HG03066 (cell line): ENCODE measurements at regions not wholly inside any gene's neighbourhood (a gene's known extent, or its start where the extent isn't known, plus 50 kb on each side); places are given as distances from the start of the nearest gene placed in this dataset.
A peak's percentile ranks its signal among the peaks of the same experiment; 100 is the strongest.
"Not testable (repeated sequence)": the region's sequence is repeated elsewhere in the genome, so short reads cannot be mapped to it uniquely, and the experiment has no call there.

Source experiments
- ATAC-seq: cut with Tn5 transposase; IDR thresholded peaks from one replicate; pipeline ENCODE4 v1.9.1; 2021; ENCODE audit warnings: low read depth; ENCODE audit not compliant: unreplicated experiment

- ATAC-seq: no peak
Observed at GRCh38 chr6:158920311-158920905, 79.6 kb downstream of the RSPH3 start.

- ATAC-seq: no peak
Observed at GRCh38 chr6:158919865-158920264, 80.1 kb downstream of the RSPH3 start.

GRCh38 chr6:158916617-158917016 is 83.4 kb downstream of the RSPH3 start:
- ATAC-seq: no peak

- no peak for ATAC-seq
Observed at GRCh38 chr6:158914923-158915322, 85.1 kb downstream of the RSPH3 start.

- no peak for ATAC-seq
Observed at GRCh38 chr6:158913580-158913979, 86.4 kb downstream of the RSPH3 start.

- no peak for ATAC-seq
Observed at GRCh38 chr6:158912655-158913054, 87.3 kb downstream of the RSPH3 start.

GRCh38 chr6:158911746-158912480 is 88.1 kb downstream of the RSPH3 start:
- no peak for ATAC-seq

GRCh38 chr6:158910484-158911440 is 89.2 kb downstream of the RSPH3 start:
- ATAC-seq: peak; percentile 62

GRCh38 chr6:158909938-158910337 is 90.1 kb downstream of the RSPH3 start:
- ATAC-seq: no peak

- no peak for ATAC-seq
Observed at GRCh38 chr6:158908606-158909005, 89.4 kb upstream of the EZR start.

- no peak for ATAC-seq
Observed at GRCh38 chr6:158907931-158908330, 88.8 kb upstream of the EZR start.

- no peak for ATAC-seq
Observed at GRCh38 chr6:158906926-158907325, 87.8 kb upstream of the EZR start.

- ATAC-seq: no peak
Observed at GRCh38 chr6:158905277-158905676, 86.1 kb upstream of the EZR start.

GRCh38 chr6:158903801-158904200 is 84.6 kb upstream of the EZR start:
- no peak for ATAC-seq

GRCh38 chr6:158900663-158901312 is 81.6 kb upstream of the EZR start:
- no peak for ATAC-seq

GRCh38 chr6:158897236-158897635 is 78.1 kb upstream of the EZR start:
- ATAC-seq: no peak

GRCh38 chr6:158895661-158896060 is 76.5 kb upstream of the EZR start:
- no peak for ATAC-seq

- no peak for ATAC-seq
Observed at GRCh38 chr6:158894193-158894592, 75.0 kb upstream of the EZR start.

- no peak for ATAC-seq
Observed at GRCh38 chr6:158892266-158892665, 73.1 kb upstream of the EZR start.

- not testable (repeated sequence) for ATAC-seq
Observed at GRCh38 chr6:158891560-158891959, 72.4 kb upstream of the EZR start.

GRCh38 chr6:158888171-158888570 is 69.0 kb upstream of the EZR start:
- not testable (repeated sequence) for ATAC-seq
